DND-41 (cell line): ENCODE measurements at regions not wholly inside any gene's neighbourhood (a gene's known extent, or its start where the extent isn't known, plus 50 kb on each side); places are given as distances from the start of the nearest gene placed in this dataset.

ENCODE experiments used
- CTCF ChIP-seq: IDR thresholded peaks from 2 replicates; pipeline ENCODE4 v1.5.1; 2012; ENCODE audit warnings: borderline replicate concordance, low read length, moderate library complexity, mild to moderate bottlenecking; ENCODE audit not compliant: poor library complexity, severe bottlenecking; ENCODE audit errors: extremely low read depth
- EZH2 ChIP-seq: IDR thresholded peaks from 3 replicates; pipeline ENCODE4 v1.6.1; 2012; ENCODE audit warnings: borderline replicate concordance, low read depth, mild to moderate bottlenecking, moderate library complexity, low read length, inconsistent platforms; ENCODE audit not compliant: severe bottlenecking

- TF ChIP-seq CTCF (no peak), EZH2 (no peak)
Observed at GRCh38 chr5:133882846-133883245, 85.6 kb downstream of the C5orf15 start.
